SK-N-SH (cell line): ENCODE measurements at regions not wholly inside any gene's neighbourhood (a gene's known extent, or its start where the extent isn't known, plus 50 kb on each side); places are given as distances from the start of the nearest gene placed in this dataset.

Source experiments
- CTCF ChIA-PET: fragments of 300-600, 350-600 bp; formaldehyde crosslinking; extraction: SDS; loops from one replicate; lab custom pipeline; 2021; lab: Yijun Ruan, JAX
- POLR2A ChIA-PET: fragments of 350-600 bp; sonication (Branson Sonifier 250); formaldehyde crosslinking; extraction: SDS; loops from one replicate; lab custom pipeline; 2020; ENCODE audit warnings: antibody characterized with exemption, inconsistent platforms; lab: Yijun Ruan, JAX
- DNase-seq: peaks from one replicate; pipeline ENCODE4 v3.0.0; 2012
- H2AFZ ChIP-seq: fragments of 200-600 bp; sonication (generic); 2 replicates; pipeline ENCODE4 v1.8.1; 2016; ENCODE audit warnings: antibody characterized with exemption, mild to moderate bottlenecking, low read depth
- H3F3A ChIP-seq: fragments of 200-600 bp; sonication (generic); replicated peaks from 2 replicates; pipeline ENCODE3; 2016; ENCODE audit warnings: antibody characterized with exemption, mild to moderate bottlenecking; ENCODE audit not compliant: insufficient read depth
- H3K27ac ChIP-seq, 2 experiments: fragments of 200-500 bp in 1 of 2; fragments of 200-600 bp in 1 of 2; sonication (Bioruptor generic) in 1 of 2; sonication (generic), shearing (Covaris generic) in 1 of 2; 2 replicates each; pipeline versions ENCODE4 v1.5.1 to v1.6.1; 2014 to 2016; ENCODE audit warnings: low read depth in 2 of 2, inconsistent platforms in 1 of 2, low read length in 1 of 2, mild to moderate bottlenecking in 1 of 2, mixed read lengths in 1 of 2
- H3K27me3 ChIP-seq: fragments of 200-600 bp; sonication (generic), shearing (Covaris generic); 2 replicates; pipeline ENCODE4 v1.6.1; 2016; ENCODE audit warnings: mixed run types; ENCODE audit not compliant: insufficient read depth
- H3K36me3 ChIP-seq, 2 experiments: fragments of 200-500 bp in 1 of 2; fragments of 200-600 bp in 1 of 2; sonication (Bioruptor generic) in 1 of 2; sonication (generic) in 1 of 2; replicated peaks in 1 of 2; 2 replicates each; pipeline versions ENCODE3 to v1.5.1; 2014 to 2016; ENCODE audit warnings: low read length in 1 of 2, mild to moderate bottlenecking in 1 of 2; ENCODE audit not compliant: insufficient read depth in 2 of 2, control insufficient read depth in 1 of 2
- H3K4me1 ChIP-seq, 2 experiments: fragments of 200-500 bp in 1 of 2; fragments of 200-600 bp in 1 of 2; sonication (Bioruptor generic) in 1 of 2; sonication (generic), shearing (Covaris generic) in 1 of 2; 2 replicates each; pipeline versions ENCODE4 v1.5.1 to v1.6.1; 2014 to 2016; ENCODE audit warnings: low read depth in 1 of 2, low read length in 1 of 2, mixed run types in 1 of 2; ENCODE audit not compliant: insufficient read depth in 2 of 2, control insufficient read depth in 1 of 2
- H3K4me2 ChIP-seq: fragments of 200-600 bp; sonication (generic), shearing (Covaris generic); 2 replicates; pipeline ENCODE4 v1.6.1; 2017; ENCODE audit warnings: mixed run types
- H3K4me3 ChIP-seq, 2 experiments: fragments of 200-500 bp in 1 of 2; fragments of 200-600 bp in 1 of 2; sonication (Bioruptor generic) in 1 of 2; sonication (generic), shearing (Covaris generic) in 1 of 2; 2 replicates each; pipeline versions ENCODE4 v1.5.1 to v1.8.1; 2014 to 2016; ENCODE audit warnings: low read depth in 2 of 2, inconsistent platforms in 1 of 2, low read length in 1 of 2, mild to moderate bottlenecking in 1 of 2, mixed read lengths in 1 of 2, moderate library complexity in 1 of 2
- H3K79me2 ChIP-seq: fragments of 200-600 bp; sonication (generic); 2 replicates; pipeline ENCODE4 v1.8.1; 2017; ENCODE audit warnings: mild to moderate bottlenecking; ENCODE audit not compliant: insufficient read depth
- H3K9ac ChIP-seq: fragments of 200-600 bp; sonication (generic); 2 replicates; pipeline ENCODE4 v1.6.1; 2017; ENCODE audit warnings: mixed run types
- H3K9me2 ChIP-seq: fragments of 200-600 bp; sonication (generic); 2 replicates; pipeline ENCODE4 v1.6.1; 2017; ENCODE audit warnings: mixed run types
- H3K9me3 ChIP-seq: fragments of 200-600 bp; sonication (generic); 2 replicates; pipeline ENCODE4 v1.6.1; 2017; ENCODE audit warnings: mixed run types, mild to moderate bottlenecking, moderate library complexity
- H4K20me1 ChIP-seq: fragments of 200-600 bp; sonication (generic); 2 replicates; pipeline ENCODE4 v1.6.1; 2017; ENCODE audit warnings: mild to moderate bottlenecking, mixed run types; ENCODE audit not compliant: insufficient read depth
- CHD2 ChIP-seq: fragments of 150-350 bp; IDR thresholded peaks from 2 replicates; pipeline ENCODE4 v1.6.1; 2018; ENCODE audit warnings: low read length; ENCODE audit not compliant: partially characterized antibody
- CTCF ChIP-seq: fragments of 200-600 bp; sonication (generic); IDR thresholded peaks from 2 replicates; pipeline ENCODE4 v1.6.1; 2017; ENCODE audit warnings: antibody characterized with exemption, mild to moderate bottlenecking, moderate library complexity
- ELF1 ChIP-seq: IDR thresholded peaks from 2 replicates; pipeline ENCODE4 v1.4.0; 2012
- EP300 ChIP-seq, 2 experiments: IDR thresholded peaks; 2 replicates each; pipeline versions ENCODE4 v1.4.0 to v1.6.1; 2012; ENCODE audit warnings: borderline replicate concordance in 1 of 2, low read depth in 1 of 2, low read length in 1 of 2
- EZH2phosphoT487 ChIP-seq: fragments of 200-600 bp; sonication (generic); IDR thresholded peaks from 2 replicates; pipeline ENCODE4 v1.6.1; 2017; ENCODE audit warnings: low read depth, mixed run types, mild to moderate bottlenecking, antibody characterized with exemption, moderate library complexity, borderline replicate concordance
- FOXJ3 ChIP-seq: sonication (generic); formaldehyde crosslinking; IDR thresholded peaks from 2 replicates; pipeline ENCODE4 v1.5.1; 2020; ENCODE audit warnings: mild to moderate bottlenecking, missing genetic modification reagents
- GABPA ChIP-seq: IDR thresholded peaks from 2 replicates; pipeline ENCODE4 v1.4.0; 2012; ENCODE audit warnings: low read depth, mild to moderate bottlenecking
- JUND ChIP-seq: IDR thresholded peaks from 2 replicates; pipeline ENCODE4 v1.4.0; 2012
- MEF2A ChIP-seq: IDR thresholded peaks from 2 replicates; pipeline ENCODE4 v1.4.0; 2012; ENCODE audit warnings: low read depth, borderline replicate concordance
- POLR2AphosphoS5 ChIP-seq: IDR thresholded peaks from 2 replicates; pipeline ENCODE4 v1.6.1; 2012; ENCODE audit warnings: low read depth, low read length
- RAD21 ChIP-seq: IDR thresholded peaks from 2 replicates; pipeline ENCODE4 v1.6.1; 2012; ENCODE audit warnings: mild to moderate bottlenecking, low read length
- SIN3A ChIP-seq: IDR thresholded peaks from 2 replicates; pipeline ENCODE4 v1.6.1; 2012; ENCODE audit warnings: low read depth, mild to moderate bottlenecking, low read length, moderate library complexity, borderline replicate concordance
- SMC3 ChIP-seq: IDR thresholded peaks from 2 replicates; pipeline ENCODE4 v1.6.1; 2012; ENCODE audit warnings: low read depth, low read length, improper control_type of control experiment
- TAF1 ChIP-seq: IDR thresholded peaks from 2 replicates; pipeline ENCODE4 v1.6.1; 2012; ENCODE audit warnings: low read depth, mild to moderate bottlenecking, low read length, moderate library complexity, borderline replicate concordance
- TEAD4 ChIP-seq: IDR thresholded peaks from 2 replicates; pipeline ENCODE4 v1.4.0; 2012; ENCODE audit warnings: mild to moderate bottlenecking, borderline replicate concordance; ENCODE audit not compliant: insufficient read depth
- USF2 ChIP-seq: fragments of 150-350 bp; IDR thresholded peaks from 2 replicates; pipeline ENCODE4 v1.6.1; 2017; ENCODE audit warnings: antibody characterized with exemption, low read length, low read depth, borderline replicate concordance
- WGBS: methylation state at CpG from one replicate; pipeline ENCODE4 v1.1.6; 2017; ENCODE audit warnings: low lambda C conversion rate; 5-methylcytosine and 5-hydroxymethylcytosine counted together
- TF ChIP-seq, protein P1 (sequence below): IDR thresholded peaks from 2 replicates; pipeline ENCODE4 v1.4.0; 2012; ENCODE audit warnings: low read depth, borderline replicate concordance
- TF ChIP-seq, protein P2 (sequence below): fragments of 150-350 bp; IDR thresholded peaks from 2 replicates; pipeline ENCODE4 v1.6.1; 2016; ENCODE audit warnings: mild to moderate bottlenecking, low read depth, low read length

DNA sequence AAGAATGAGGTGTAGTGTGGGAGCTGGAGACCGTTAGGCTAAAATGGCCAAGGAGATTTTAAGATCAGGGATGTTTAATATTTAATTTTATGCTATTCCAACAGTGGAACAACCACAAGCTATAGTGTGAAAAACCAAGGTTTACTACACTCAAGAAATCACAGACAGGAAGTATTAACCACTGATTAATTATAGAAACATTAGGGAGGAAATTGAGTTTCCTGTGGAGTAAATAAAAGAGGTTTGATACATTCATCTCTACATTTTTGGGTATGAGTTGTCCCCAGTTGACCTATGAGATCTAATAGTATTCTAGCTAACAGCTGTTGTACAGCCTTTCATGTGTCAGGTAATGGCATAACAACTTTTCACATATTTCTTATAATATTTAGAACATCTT, 103.7 kb upstream of the MPDZ start:
- DNase-seq = no peak
- H3K9me3 ChIP-seq = no peaks in the 10 kb centered on the region
- POLR2A ChIA-PET = no interaction called here

More for the DNA sequence above, 103.7 kb upstream of the MPDZ start:
- whole genome bisulfite sequencing = 53% methylated on average over 1 of the region's 1 CpG
- no peaks in the 10 kb centered on the region for H3K79me2 ChIP-seq
- no peak for TF ChIP-seq ELF1
- TF ChIP-seq, protein P1, sequence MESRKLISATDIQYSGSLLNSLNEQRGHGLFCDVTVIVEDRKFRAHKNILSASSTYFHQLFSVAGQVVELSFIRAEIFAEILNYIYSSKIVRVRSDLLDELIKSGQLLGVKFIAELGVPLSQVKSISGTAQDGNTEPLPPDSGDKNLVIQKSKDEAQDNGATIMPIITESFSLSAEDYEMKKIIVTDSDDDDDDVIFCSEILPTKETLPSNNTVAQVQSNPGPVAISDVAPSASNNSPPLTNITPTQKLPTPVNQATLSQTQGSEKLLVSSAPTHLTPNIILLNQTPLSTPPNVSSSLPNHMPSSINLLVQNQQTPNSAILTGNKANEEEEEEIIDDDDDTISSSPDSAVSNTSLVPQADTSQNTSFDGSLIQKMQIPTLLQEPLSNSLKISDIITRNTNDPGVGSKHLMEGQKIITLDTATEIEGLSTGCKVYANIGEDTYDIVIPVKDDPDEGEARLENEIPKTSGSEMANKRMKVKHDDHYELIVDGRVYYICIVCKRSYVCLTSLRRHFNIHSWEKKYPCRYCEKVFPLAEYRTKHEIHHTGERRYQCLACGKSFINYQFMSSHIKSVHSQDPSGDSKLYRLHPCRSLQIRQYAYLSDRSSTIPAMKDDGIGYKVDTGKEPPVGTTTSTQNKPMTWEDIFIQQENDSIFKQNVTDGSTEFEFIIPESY = no peak
- no peak for TF ChIP-seq FOXJ3
- TF ChIP-seq EZH2phosphoT487 = no peak
- no peak for TF ChIP-seq CHD2
- no peak for TF ChIP-seq TAF1
- TF ChIP-seq MEF2A = no peak
- no peak for TF ChIP-seq JUND
- TF ChIP-seq CTCF = no peak
- no peak for TF ChIP-seq GABPA
- no peak for TF ChIP-seq SIN3A
- TF ChIP-seq USF2 = no peak
- TF ChIP-seq RAD21 = no peak
- TF ChIP-seq TEAD4 = no peak
- no peak for TF ChIP-seq SMC3
- TF ChIP-seq, protein P2, sequence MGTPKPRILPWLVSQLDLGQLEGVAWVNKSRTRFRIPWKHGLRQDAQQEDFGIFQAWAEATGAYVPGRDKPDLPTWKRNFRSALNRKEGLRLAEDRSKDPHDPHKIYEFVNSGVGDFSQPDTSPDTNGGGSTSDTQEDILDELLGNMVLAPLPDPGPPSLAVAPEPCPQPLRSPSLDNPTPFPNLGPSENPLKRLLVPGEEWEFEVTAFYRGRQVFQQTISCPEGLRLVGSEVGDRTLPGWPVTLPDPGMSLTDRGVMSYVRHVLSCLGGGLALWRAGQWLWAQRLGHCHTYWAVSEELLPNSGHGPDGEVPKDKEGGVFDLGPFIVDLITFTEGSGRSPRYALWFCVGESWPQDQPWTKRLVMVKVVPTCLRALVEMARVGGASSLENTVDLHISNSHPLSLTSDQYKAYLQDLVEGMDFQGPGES = no peak
- TF ChIP-seq EP300 (IDR thresholded peaks at IDR 0.05; ENCODE audit: borderline replicate concordance in 1 of 2, low read depth in 1 of 2, low read length in 1 of 2) = no peak
- TF ChIP-seq POLR2AphosphoS5 = no peak
- H3K9ac ChIP-seq = no peak overlapping the region
- H3K4me1 ChIP-seq = peaks cover 0 to 8% of the 10 kb centered on the region in 2 experiments; a peak in 1 of 4 replicates
- H2AFZ ChIP-seq = no peak overlapping the region
- CTCF ChIA-PET = interaction anchor here (0.8 to 0.9 kb wide), 2 partner anchors 13 to 349 kb away, joined by 3 to 5 read pairs; no protein-coding TSS in a partner anchor
- no peaks in the 10 kb centered on the region for H3K36me3 ChIP-seq
- H3F3A ChIP-seq = peaks cover 2% of the 10 kb centered on the region
- no peak overlapping the region for H3K27ac ChIP-seq
- H4K20me1 ChIP-seq = no peaks in the 10 kb centered on the region
- H3K9me2 ChIP-seq = no peaks in the 10 kb centered on the region
- H3K4me3 ChIP-seq = no peak overlapping the region
- H3K27me3 ChIP-seq = no peaks in the 10 kb centered on the region
- no peak overlapping the region for H3K4me2 ChIP-seq
